GM12891 (cell line): ENCODE measurements at regions not wholly inside any gene's neighbourhood (a gene's known extent, or its start where the extent isn't known, plus 50 kb on each side); places are given as distances from the start of the nearest gene placed in this dataset.
"Not testable (repeated sequence)": the region's sequence is repeated elsewhere in the genome, so short reads cannot be mapped to it uniquely, and the experiment has no call there.

Experiments
- PAX5 ChIP-seq: IDR thresholded peaks from 2 replicates; pipeline ENCODE4 v1.6.1; 2011; ENCODE audit warnings: low read length, moderate library complexity, mild to moderate bottlenecking; ENCODE audit not compliant: insufficient read depth, severe bottlenecking
- POLR2A ChIP-seq: IDR thresholded peaks from 2 replicates; pipeline ENCODE4 v1.6.1; 2011; ENCODE audit warnings: low read depth, low read length, control low read depth
- POLR2AphosphoS5 ChIP-seq: IDR thresholded peaks from 2 replicates; pipeline ENCODE4 v1.6.1; 2011; ENCODE audit warnings: low read depth, low read length, control low read depth
- POU2F2 ChIP-seq: IDR thresholded peaks from 2 replicates; pipeline ENCODE4 v1.6.1; 2011; ENCODE audit warnings: low read depth, mild to moderate bottlenecking, control low read depth, low read length, moderate library complexity
- SPI1 ChIP-seq: IDR thresholded peaks from 2 replicates; pipeline ENCODE4 v1.6.1; 2011; ENCODE audit warnings: low read depth, low read length, control low read depth
- TAF1 ChIP-seq: IDR thresholded peaks from 2 replicates; pipeline ENCODE4 v1.6.1; 2011; ENCODE audit warnings: low read depth, low read length, control low read depth

- not testable (repeated sequence) for TF ChIP-seq POLR2A, POLR2AphosphoS5, TAF1, SPI1, POU2F2, PAX5
Observed at GRCh38 chr1:60840476-60840875, 241.9 kb upstream of the NFIA start.
